NOMO-1 treated with DMSO at 0.1 percent for 48 hours (cell line): ENCODE measurements at regions not wholly inside any gene's neighbourhood (a gene's known extent, or its start where the extent isn't known, plus 50 kb on each side); places are given as distances from the start of the nearest gene placed in this dataset.
"Not testable (repeated sequence)": the region's sequence is repeated elsewhere in the genome, so short reads cannot be mapped to it uniquely, and the experiment has no call there.

Experiments
- DNase-seq: peaks from one replicate; lab custom pipeline; 2025; ENCODE audit not compliant: unreplicated experiment; lab: John Stamatoyannopoulos, UW

DNA sequence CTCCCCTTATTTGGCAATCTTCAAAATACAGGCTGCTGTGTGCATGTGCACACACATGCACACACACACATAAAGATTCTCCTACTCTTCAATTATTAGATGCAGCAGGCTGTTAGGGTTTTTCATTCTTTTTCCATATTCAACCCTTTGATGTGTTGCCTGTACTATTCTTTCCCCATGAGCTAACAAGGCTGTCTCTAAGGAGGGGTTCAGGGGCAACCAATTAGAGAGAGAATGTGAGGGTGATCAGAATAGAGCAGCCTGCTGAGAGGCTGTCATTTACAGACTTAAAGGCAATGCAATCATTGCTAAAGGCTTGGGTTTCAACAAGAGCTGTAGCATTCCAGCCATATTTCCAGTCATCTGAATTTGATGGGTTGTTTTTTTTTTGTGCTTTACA lies 467.4 kb upstream of the ID4 start:
- DNase-seq, result no peak

DNA sequence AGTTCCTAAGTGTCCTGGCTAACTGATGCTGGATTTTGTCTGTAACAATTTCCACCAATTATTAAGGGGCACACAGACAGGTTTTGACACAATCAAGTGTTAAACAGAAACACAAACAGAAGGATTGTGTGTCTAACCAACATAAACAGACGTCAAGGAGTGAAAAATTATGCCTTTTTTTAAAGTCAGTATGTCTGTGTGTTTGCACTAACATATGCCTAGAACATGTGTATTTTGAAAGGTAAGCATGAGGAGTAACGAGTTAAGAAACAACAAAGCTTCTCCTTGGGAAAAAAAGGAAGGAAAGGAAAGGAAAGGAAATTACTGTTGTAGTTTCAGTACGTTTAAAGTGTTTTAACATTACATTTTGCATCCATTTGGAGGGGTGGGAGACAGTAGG lies 466.3 kb upstream of the ID4 start:
- DNase-seq, result no peak

DNA sequence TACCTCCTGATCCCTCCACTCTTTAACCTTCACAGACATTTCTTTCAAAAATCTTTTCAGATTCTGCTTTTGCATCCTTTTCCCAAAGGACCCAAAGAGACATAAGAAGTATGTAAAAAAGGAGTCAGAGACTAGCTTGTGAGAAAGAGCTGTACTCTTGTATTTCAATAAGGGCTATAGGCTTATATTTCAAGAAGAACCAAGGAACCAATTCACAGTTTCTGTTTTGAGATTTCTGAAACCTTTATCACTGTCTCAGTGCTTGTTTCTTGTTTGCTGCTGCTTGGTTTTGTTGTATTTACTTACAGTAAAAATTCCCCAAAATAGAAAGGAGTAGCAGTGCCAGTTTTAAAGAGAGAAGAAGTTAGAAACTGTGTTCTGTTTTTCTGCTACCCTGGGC lies 461.6 kb upstream of the ID4 start:
- no peak for DNase-seq

DNA sequence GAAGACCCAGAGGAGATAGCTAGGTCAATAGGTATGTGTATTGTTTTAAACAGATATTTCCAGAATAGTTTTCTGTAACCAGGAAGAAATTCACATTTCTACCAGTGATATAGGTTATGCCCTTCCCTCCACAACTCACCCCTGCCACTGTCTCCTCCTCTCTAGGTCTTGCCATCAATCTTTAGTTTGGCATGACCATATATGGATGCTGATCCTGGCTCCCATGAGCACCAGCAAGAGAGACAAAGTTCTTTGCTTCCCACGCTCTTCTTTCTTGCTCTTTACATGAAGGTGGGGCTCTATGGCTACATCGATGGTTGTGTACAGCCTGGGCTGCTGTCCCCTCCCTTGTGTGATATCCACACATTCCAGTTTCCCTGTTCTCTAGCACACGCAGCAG lies 459.4 kb upstream of the ID4 start:
- no peak for DNase-seq

DNA sequence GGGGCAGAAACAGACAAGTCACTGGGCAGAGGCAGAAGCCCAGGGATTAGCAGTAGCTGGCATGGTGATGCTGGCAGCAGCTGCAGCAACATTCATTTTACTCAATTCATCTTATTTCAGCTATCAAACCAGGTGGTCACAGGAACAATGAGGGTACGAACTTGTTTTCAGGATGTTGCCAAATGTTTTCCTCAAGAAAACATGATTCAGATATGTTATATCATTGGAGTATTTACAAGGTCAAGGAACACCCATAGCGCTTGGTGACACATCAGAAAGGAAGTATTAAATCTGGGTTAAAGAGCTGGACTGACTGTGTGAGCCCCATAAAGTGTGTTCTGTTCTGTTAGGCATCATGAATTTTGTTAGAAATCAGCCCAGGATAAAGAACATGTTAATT lies 456.9 kb upstream of the ID4 start:
- no peak for DNase-seq

DNA sequence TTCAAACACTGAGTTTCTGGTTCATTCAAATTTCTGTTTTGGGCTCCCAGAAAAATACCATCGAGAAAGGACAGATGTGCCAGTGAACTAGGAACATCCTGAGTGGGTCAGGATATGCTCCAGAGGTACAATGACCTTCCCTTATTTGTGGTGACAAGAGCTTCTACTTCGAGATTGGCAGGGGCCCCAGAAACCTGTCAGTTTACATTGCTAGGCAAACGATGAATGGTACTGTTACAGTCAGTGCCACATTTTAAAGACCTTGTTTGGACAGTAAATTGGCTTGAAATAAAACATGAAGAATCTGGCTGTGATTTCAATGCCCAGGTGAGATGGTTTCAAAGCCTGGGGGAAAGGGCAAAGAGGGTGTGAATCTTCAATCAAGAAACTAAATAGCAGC lies 454.5 kb upstream of the ID4 start:
- no peak for DNase-seq

DNA sequence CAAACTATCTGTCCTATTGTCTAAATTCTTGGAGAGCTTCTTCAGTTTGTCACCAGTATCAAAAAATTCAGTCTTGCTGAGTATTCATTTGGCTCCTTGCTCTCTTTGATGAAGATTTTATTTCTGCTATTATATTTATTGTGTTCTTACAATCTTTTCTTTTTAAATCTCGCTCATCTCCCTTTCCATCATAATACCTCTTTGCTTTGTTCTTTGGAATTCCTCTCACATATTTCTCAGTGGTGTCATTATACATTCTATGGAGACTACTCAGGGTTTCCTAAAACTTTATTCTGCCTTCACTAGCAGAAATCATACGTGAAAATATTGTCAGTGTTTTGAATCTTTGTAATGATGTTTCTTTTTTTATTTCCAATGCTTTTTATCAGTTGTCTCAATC lies 445.2 kb upstream of the ID4 start:
- no peak for DNase-seq

DNA sequence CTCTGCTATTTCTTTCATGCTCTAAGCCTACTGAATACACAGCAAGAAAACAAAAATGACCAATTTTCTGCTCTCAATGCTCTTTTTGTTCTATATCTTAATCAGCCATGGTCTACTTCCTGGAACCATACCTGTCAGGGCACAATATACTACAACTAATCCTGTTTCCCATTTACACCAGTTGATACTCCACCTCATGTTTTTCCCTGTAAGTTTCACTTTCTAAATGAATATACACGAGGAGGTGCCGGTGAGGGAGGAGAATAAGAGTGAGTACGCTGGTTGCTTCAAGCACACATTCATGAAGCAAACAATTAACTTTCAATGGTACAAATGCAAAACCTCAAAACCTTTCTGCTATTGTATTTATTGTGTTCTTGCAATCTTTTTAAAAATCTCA lies 443.1 kb upstream of the ID4 start:
- no peak for DNase-seq

DNA sequence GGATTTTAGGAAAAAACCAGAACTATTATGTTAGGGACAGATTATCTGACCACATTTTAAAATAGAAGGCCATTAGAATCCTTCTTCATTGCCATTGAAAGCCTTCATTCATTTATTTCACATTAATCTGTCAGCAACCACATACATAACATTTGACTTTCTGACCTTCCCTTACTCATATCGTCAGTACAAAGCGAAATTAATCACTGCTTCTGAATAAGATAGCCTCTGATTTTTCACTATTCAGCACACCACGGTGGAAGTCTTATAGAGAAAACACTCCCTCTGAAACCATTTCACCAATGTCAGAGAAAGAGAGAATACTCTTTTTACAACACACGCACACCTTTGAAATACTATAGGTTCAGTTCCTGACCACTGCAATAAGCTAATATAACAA lies 442.5 kb upstream of the ID4 start:
- no peak for DNase-seq

DNA sequence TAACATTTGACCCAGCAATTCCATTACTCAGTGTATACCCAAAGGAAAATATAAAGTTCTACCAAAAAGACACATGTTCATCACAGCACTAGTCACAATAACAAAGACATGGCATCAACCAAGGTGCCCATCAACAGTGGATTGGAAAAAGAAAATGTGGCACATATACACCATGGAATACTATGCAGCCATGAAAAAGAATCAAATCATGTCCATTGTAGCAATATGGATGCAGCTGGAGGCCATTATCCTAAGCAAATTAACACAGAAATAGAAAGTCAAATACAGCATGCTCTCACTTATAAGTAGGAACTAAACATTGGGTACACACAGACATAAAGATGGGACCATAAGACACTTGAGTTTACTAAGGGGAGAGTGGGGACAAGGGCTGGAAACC lies 441.9 kb upstream of the ID4 start:
- no peak for DNase-seq

DNA sequence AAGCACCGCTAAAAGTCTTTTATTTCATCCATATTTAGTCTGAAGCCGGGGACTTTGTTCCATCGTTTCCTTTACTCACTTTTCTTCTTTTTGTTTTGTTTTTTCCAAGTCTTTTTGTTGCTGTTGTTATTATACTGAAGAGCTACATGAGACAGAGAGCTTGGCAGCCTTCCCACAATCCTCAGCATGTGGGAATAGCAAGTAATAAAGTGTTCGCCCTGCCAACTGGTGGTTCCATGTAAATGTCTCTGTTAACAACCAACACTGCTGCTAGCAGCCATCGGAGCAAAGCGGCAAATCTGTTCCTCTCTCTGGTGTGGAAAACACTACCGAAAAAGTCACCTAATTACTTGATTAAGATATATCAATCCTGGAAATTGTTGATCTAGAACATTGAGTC lies 437.8 kb upstream of the ID4 start:
- no peak for DNase-seq

DNA sequence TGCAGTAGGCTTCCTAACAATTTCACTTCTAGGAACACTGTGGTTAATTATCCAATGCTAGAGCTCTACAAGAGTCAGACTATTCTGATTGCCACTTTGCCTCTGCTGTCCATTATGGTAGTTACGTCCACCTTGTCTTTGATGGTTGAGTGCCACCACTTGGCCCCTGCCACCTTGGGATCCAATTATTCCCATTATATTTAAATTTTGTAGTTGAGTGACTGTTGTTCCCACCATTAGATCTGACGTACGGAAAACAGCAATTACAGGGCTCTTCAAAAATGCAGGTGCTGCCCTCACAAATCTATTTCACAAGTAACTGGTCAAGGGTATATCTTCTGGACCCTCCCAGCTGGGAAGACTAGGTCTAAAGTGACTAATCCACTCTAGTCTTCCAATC lies 432.3 kb upstream of the ID4 start:
- not testable (repeated sequence) for DNase-seq

DNA sequence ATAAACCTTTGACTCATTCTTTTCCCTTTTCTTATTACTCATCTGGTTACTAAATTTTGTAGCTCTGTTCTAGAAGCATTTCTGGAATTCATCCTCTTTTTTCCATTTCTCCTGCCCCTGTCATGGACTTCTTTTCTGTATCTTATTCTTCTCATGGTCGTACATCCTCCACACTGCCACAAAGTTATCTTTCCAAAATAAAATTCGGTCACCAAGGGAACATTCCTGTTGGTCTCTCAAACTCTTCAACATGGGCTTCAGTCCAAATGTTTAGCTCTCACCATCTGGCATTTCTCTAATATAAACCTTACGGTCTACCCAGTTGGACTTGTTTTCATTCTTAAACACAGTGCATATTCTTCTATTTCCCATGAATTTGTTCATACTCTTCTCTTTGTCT lies 428.8 kb upstream of the ID4 start:
- DNase-seq, result no peak

DNA sequence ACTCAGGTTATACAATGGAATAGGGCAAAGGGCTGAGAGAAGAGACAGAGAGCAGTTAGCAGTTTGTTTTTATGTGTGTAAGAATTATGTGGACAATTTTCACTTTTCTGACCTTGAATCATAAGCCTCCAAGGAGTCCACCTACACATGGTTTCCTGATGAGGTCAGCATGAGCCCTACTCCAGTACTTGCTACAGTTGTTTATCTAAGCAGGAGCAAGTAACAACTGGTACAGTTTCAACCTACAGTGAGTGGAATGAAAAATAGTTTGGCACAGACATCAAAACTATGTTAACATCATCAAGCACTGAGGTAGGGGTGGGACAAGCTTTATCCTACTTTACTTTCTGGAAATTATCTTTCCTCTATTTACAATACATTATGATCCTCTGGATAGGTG lies 426.7 kb upstream of the ID4 start:
- DNase-seq, result no peak

DNA sequence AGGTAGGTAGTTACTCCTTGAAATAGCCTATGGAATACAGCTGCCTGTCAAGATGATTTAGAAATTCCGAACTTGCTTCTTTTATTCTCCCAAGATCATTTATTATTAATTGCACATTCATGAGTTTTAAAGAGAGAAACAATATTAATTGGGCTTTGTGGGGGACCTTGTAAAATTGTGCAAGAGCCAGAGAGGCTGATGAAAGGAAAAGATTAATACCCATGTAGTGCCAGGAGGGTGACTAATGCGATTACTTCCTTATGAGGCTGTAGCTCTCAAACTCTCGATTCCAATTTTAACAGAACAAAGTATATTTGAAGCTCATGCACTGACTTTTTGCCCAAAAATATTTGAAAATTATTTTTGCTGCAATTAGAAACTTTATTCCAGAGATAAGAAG lies 423.8 kb upstream of the ID4 start:
- DNase-seq, result no peak

DNA sequence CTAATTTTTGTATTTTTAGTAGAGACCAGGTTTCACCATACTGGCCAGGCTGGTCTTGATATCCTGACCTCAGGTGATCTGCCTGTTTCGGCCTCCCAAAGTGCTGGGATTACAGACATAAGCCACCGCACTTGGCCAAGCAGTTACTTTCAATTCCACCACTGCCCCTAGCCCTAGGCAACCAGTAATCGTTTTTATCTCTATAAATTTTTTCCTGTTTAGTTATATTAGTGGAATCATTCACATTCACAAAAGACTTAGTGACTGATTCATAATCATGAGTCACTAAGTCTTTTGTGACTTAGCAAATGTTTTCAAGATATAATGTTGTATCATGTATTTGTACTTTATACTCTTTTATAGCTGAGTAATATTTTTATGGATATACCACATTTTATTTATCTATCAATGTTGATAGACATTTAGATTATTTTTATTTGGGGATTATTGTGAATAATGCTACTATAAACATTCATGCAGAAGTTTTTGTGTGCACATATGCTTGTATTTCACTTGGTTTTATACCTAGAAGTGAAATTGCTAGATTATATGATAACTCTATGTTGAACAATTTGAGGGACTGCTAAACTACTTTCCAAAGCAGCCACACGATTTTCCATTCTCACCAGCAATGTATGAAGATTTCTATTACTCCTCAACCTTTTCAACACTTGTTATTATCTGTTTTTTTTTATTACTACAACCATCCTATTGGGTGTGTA lies 421.4 kb upstream of the ID4 start:
- DNase-seq, result no peak

DNA sequence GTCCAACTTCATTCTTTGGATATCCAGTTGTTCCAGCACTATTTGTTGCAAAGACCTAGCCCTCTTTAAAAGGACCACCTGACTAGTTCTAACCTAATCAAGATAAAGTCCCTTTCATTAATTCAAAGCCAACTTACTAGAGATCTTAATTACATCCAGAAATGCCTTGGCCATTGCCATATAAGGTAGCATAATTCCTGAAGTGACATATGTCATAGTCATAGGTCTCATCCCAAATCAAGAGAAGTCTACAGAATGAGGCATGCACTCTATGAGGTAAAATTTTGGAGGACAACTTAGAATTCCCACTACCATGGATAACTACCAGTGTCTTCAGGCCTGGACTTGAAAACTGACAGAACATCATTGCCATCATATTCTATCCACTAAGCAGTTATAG lies 420.4 kb upstream of the ID4 start:
- DNase-seq, result no peak

DNA sequence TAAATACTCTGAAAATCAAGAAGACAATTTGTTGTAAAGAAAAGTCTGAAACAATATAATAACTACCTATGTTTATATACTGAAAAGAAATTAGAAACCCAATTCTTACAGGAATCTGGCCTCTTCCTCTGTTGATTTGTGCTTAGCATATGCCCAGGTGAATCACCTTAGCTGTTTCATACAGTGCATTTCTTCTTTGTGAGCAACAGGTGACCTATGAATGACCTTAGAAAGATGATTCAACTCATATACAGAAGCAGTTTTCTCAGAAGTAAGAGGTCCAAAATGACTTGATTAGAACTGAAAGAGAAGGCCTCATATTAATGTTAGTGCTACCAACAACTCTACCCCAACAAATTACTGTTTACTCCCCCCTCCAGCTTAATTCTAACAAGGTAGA lies 419.5 kb upstream of the ID4 start:
- no peak for DNase-seq

DNA sequence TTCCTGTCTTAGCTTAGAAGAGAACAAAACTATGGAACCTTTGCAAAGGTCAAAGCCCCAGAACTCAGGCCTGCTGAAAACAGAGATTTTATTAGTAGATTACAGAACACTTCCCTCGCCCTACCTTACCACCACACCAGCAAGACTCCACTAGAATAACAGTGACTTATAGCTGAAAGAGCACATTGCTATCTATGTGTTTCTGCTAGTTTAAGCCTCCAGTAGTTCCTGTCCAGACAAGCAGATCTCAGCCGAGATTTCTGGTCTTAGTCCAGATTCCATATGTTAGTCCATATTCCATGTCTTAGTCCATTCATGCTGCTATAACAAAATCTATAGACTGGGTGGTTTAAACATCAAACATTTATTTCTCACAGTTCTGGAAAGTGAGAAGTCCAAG lies 412.3 kb upstream of the ID4 start:
- no peak for DNase-seq

DNA sequence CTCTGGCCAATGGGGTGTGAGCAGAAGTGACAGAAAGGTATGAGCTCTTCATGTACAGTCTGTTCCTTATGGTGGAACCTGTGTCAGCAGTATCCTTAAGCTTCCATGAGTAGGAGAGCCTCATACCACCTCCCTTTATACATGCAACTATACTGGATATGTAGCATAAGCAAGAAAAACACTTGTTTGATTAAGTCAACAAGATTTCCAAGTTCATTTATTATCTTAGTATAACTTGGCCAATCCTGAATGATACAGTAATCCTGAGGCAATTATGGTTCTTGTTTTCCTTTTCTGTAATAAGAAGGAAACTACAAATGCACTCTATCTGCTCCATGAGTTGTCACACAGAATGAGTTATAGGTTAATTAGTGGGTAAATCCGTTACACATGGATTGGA lies 409.6 kb upstream of the ID4 start:
- DNase-seq, result no peak

DNA sequence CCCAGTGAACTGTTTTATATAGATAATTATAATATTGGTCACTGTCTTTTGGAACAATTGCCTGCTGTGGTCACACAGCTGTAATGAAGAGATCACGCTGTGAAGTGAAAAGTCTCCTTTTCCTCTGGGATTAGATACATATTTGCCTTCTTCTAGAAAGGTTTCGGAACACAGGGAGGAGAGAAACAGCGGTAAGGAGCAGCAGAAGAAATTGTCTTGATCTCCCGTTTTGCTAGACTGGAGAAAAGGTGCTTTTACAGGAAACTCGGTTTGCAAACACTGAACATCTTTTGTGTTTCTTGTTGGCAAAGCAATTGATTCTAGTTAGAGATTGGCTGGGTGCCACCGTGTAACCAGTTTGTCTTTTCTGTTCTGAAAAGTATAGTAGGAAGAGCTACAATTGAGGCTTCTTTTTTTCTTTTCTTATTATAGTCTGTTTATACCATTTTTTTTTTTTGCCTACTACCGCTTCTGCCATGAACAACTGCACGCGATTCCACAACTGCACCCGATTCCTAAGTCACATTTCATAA lies 404.1 kb upstream of the ID4 start:
- no peak for DNase-seq

DNA sequence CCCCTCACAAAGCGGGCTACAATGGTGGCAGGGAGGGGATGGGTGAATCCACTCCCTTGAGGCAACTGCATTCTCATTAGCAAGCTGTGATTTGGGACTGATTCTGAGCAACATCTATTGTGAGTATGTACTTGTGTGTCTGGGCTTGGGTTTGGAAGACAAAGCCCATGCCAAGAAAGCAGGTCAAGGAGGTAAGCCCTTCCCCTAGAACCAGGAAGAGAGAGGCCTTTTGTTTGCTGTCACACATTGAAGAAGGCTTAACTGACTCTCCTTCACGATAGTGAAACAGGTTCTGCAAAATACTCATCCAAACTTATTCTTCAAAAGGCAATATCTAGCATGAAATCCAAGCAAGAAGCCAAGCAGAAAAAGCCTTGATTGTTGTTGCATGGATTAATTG lies 403.1 kb upstream of the ID4 start:
- no peak for DNase-seq

DNA sequence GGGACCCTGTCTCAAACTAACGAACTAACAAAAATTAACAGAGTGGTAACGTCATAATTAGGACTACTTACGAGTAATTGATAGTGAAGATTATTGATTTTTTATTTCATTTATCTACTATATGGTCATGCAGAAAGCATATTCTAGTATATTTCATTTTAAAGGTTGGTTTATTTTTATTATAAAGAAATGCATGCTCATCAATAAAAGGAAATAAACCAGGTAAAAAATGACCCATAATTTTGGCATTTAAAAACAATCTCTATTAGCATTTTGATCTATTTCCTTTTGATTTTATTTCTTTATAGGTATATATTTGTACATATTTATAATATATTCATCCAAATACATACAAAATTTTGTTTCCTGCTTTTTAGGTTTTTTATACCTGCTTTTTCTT lies 401.4 kb upstream of the ID4 start:
- DNase-seq, result no peak
